Activated B cell treated with CpG ODN at 0.5 μM for 24 hours (primary cell): ENCODE measurements at regions not wholly inside any gene's neighbourhood (a gene's known extent, or its start where the extent isn't known, plus 50 kb on each side); places are given as distances from the start of the nearest gene placed in this dataset.
"Not testable (repeated sequence)": the region's sequence is repeated elsewhere in the genome, so short reads cannot be mapped to it uniquely, and the experiment has no call there.

Source experiments
- ATAC-seq: fragments of 200-7000 bp; cut with Tn5 transposase; one replicate; pipeline ENCODE4 v1.10.0; 2021; ENCODE audit warnings: low read depth, mild to moderate bottlenecking, moderate library complexity
- CTCF ChIA-PET: fragments of 350-600 bp; sonication (Branson Sonifier 250); formaldehyde crosslinking; loops from one replicate; lab custom pipeline; 2021; ENCODE audit warnings: antibody characterized with exemption; lab: Charles Lee
- POLR2A ChIA-PET: fragments of 350-600 bp; sonication (Branson Sonifier 250); formaldehyde crosslinking; loops from one replicate; lab custom pipeline; 2021; ENCODE audit warnings: antibody characterized with exemption; lab: Charles Lee
- DNase-seq: peaks from one replicate; pipeline ENCODE4 v3.0.0; 2022
- H3K27ac Mint-ChIP-seq: one replicate; pipeline ENCODE4 v1.8.0; 2020; ENCODE audit warnings: mixed read lengths
- H3K27me3 Mint-ChIP-seq: one replicate; pipeline ENCODE4 v1.8.0; 2021; ENCODE audit warnings: mixed read lengths
- H3K36me3 Mint-ChIP-seq: one replicate; pipeline ENCODE4 v1.8.0; 2021; ENCODE audit warnings: low read depth, mixed read lengths
- H3K4me1 Mint-ChIP-seq: one replicate; pipeline ENCODE4 v1.8.0; 2021; ENCODE audit warnings: mixed read lengths
- H3K4me3 Mint-ChIP-seq: one replicate; pipeline ENCODE4 v1.8.0; 2020; ENCODE audit warnings: mild to moderate bottlenecking, mixed read lengths
- H3K9me3 Mint-ChIP-seq: one replicate; pipeline ENCODE4 v1.8.0; 2020; ENCODE audit warnings: mixed read lengths
- intact Hi-C: fragments of 100-400 bp; cut with micrococcal nuclease; formaldehyde crosslinking; loops from one replicate; pipeline ENCODE4 v1.15.1; 2024

DNA sequence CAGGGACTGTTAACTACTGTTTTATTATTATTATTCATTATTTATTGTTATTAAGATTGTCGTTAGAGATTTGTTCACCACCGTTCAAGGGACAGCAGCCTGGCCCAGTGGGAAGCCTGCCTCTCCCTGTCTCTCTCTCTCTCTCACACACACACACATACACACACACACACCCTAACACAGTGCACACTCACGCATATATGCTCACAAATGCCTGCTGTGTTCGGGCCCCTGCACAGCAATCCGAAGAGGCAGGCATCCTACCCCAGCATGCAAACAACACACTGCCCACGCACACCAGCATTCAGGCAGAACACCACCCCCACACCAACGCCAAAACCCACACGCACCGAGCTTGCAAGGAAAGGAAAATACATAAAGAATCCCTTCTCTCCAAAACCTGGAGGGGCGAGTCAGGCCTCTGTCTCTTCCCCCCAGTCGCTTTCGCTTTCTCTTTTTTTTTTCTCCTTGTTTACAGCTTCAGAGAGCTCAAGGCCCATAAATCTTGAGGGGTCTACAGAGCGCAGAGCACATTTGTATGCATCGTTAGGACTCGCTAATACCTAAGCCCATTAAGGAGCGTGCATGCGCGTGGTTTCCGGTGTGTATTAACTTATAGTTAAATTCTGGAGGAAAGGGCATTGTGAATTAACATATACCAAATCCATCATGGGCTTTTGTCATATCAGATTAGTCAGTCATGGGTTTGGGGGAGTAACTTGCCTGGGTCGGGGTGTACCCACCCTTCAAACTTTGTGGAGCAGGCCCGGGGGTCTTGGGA is 464.6 kb upstream of the ZNG1F start:
- CTCF ChIA-PET, DNase-seq, H3K27ac Mint-ChIP-seq, ATAC-seq, H3K36me3 Mint-ChIP-seq, H3K4me3 Mint-ChIP-seq, POLR2A ChIA-PET, H3K27me3 Mint-ChIP-seq, intact Hi-C loops, H3K4me1 Mint-ChIP-seq, H3K9me3 Mint-ChIP-seq: not testable (repeated sequence)

- H3K36me3 Mint-ChIP-seq, H3K9me3 Mint-ChIP-seq, intact Hi-C loops, H3K4me3 Mint-ChIP-seq, CTCF ChIA-PET, H3K27ac Mint-ChIP-seq, POLR2A ChIA-PET, H3K27me3 Mint-ChIP-seq, ATAC-seq, H3K4me1 Mint-ChIP-seq, DNase-seq: not testable (repeated sequence)
Measured at GRCh38 chr9:41652800-41653199, 463.7 kb upstream of the ZNG1F start.

GRCh38 chr9:41652100-41652713 is 463.1 kb upstream of the ZNG1F start:
- H3K4me1 Mint-ChIP-seq, H3K9me3 Mint-ChIP-seq, DNase-seq, POLR2A ChIA-PET, H3K36me3 Mint-ChIP-seq, H3K27ac Mint-ChIP-seq, CTCF ChIA-PET, intact Hi-C loops, ATAC-seq, H3K27me3 Mint-ChIP-seq, H3K4me3 Mint-ChIP-seq: not testable (repeated sequence)

DNA sequence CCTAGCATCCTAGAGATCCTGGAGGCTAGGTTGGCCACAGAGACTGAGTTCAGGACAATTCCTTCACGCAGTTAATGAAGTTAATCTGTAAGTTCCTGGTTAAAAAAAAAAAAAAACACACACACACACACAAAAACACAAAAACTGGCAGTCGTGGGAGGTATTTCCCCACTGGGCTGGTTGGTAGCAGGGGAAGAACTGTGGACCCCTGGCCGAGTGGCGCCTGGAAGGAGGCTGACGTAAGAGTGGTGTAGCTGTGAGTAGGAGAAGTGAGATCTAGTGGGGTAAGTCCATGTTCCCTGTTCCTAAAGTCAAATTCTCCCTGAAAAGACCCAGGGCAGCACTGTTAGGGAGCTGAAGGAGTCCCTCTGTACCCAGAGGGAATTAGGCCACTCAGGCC is 461.0 kb upstream of the ZNG1F start:
- intact Hi-C loops, H3K27ac Mint-ChIP-seq, H3K36me3 Mint-ChIP-seq, DNase-seq, H3K4me3 Mint-ChIP-seq, H3K27me3 Mint-ChIP-seq, H3K4me1 Mint-ChIP-seq, ATAC-seq, CTCF ChIA-PET, POLR2A ChIA-PET, H3K9me3 Mint-ChIP-seq: not testable (repeated sequence)

DNA sequence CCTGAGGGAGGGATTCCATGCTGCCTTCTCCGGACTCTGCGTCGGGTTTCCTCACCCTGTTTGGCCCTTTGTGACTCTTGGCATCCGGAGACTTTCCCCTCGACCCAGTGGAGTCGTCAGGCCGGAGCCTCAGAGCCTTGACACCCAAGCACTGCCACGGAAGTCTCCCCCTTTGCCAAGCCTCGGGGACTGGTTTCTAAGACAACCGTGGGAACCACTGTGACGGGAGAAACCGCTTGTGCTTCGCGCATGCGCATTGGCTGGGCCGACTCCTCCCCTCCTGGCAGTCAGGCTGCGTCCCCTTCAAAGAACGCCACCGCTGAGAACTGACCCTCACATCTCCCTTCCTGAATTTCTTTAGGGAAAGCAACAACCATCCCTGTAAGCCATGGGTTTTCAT is 459.4 kb upstream of the ZNG1F start:
- H3K36me3 Mint-ChIP-seq, H3K4me3 Mint-ChIP-seq, H3K4me1 Mint-ChIP-seq, DNase-seq, H3K27ac Mint-ChIP-seq, intact Hi-C loops, H3K9me3 Mint-ChIP-seq, ATAC-seq, H3K27me3 Mint-ChIP-seq, POLR2A ChIA-PET, CTCF ChIA-PET: not testable (repeated sequence)

DNA sequence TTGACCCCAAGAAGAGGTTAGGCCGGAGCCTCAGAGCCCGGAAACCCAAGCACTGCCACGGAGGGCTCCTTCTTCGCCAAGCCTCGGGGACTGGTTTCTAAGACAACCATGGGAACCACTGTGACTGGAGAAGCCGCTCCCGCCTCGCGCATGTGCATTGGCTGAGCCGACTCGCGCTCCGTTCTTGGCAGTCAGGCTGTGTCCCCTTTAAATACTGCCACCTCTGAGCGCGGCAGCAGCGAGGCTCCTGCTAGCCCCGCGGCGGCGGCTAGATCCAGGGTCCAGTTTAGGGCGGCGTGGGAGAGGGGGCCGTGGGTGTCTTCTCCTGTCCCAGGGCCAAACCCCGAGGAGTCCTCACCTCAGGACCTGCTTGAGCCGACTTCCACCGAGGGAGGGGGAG is 457.1 kb upstream of the ZNG1F start:
- H3K36me3 Mint-ChIP-seq, H3K27ac Mint-ChIP-seq, H3K4me1 Mint-ChIP-seq, H3K9me3 Mint-ChIP-seq, H3K27me3 Mint-ChIP-seq, DNase-seq, H3K4me3 Mint-ChIP-seq, ATAC-seq, POLR2A ChIA-PET, intact Hi-C loops, CTCF ChIA-PET: not testable (repeated sequence)

DNA sequence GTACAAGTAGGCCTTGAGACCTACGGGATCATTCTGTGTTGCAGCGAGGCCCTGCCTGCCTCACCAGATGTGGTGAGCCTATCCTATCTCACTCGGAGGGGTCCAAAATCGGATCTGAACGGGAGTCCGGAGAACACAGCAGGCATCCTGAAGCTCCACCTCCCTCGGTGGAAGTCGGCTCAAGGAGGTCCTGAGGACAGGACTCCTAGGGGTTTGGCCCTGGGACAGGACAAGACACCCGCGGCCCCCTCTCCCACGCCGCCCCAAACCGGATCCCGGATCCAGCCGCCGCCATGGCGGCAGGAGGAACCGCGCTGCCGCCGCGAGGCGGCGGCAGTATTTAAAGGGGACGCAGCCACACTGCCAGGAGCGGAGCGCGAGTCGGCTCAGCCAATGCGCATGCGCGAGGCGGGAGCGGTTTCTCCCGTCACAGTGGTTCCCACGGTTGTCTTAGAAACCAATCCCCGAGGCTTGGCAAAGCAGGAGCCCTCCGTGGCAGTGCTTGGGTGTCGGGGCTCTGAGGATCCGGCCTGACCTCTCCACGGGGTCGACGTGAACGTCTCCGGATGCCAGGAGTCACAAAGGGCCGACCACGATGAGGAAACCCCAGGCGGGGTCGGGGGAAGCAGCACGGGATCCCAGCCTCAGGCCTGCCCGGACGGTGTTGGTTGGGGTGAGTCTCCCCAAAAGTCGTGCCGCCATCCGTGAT is 454.6 kb upstream of the ZNG1F start:
- intact Hi-C loops, CTCF ChIA-PET, H3K27ac Mint-ChIP-seq, POLR2A ChIA-PET, H3K9me3 Mint-ChIP-seq, H3K4me1 Mint-ChIP-seq, H3K27me3 Mint-ChIP-seq, H3K36me3 Mint-ChIP-seq: not testable (repeated sequence)
- DNase-seq: peak; percentile 24
- peak; percentile 47 for ATAC-seq
- peak overlapping the region; percentile 62 for H3K4me3 Mint-ChIP-seq

DNA sequence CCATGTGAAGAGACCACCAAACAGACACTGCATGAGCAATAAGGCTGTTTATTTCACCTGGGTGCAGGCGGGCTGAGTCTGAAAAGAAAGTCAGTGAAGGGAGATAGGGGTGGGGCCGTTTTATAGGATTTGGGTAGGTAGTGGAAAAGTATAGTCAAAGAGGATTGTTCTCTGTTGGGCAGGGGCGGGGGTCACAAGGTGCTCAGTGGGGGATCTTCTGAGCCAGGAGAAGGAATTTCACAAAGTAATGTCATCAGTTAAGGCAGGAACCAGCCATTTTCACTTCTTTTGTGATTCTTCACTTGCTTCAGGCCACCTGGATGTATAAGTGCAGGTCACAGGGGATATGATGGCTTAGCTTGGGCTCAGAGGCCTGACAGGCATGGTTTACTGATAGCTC is 444.6 kb upstream of the ZNG1F start:
- not testable (repeated sequence) for H3K36me3 Mint-ChIP-seq, H3K27ac Mint-ChIP-seq

DNA sequence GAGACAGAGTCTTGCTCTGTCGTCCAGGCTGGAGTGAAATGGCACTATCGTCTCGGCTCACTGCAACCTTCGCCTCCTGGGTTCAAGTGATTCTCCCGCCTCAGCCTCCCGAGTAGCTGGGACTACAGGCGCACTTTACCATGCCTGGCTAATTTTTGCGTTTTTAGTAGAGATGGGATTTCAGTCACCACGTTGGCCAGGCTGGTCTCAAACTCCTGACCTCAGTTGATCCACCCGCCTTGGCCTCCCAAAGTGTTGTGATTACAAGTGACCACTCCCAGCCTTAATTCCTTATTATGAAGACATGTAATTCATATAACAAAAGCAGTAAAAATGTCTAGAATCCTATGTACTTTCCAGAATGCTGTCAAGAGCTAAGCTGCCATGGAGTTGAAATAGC is 434.5 kb upstream of the ZNG1F start:
- H3K27ac Mint-ChIP-seq, H3K4me1 Mint-ChIP-seq, H3K36me3 Mint-ChIP-seq, intact Hi-C loops, H3K27me3 Mint-ChIP-seq, CTCF ChIA-PET, DNase-seq, H3K4me3 Mint-ChIP-seq, H3K9me3 Mint-ChIP-seq, ATAC-seq, POLR2A ChIA-PET: not testable (repeated sequence)

More for the DNA sequence above, 444.6 kb upstream of the ZNG1F start:
- CTCF ChIA-PET, intact Hi-C loops, H3K9me3 Mint-ChIP-seq, H3K4me3 Mint-ChIP-seq, H3K27me3 Mint-ChIP-seq, POLR2A ChIA-PET, ATAC-seq, H3K4me1 Mint-ChIP-seq, DNase-seq: not testable (repeated sequence)

GRCh38 chr9:41619254-41619653 is 430.1 kb upstream of the ZNG1F start:
- intact Hi-C loops, H3K4me1 Mint-ChIP-seq, CTCF ChIA-PET, H3K27me3 Mint-ChIP-seq, H3K36me3 Mint-ChIP-seq, H3K4me3 Mint-ChIP-seq, H3K27ac Mint-ChIP-seq, ATAC-seq, DNase-seq, H3K9me3 Mint-ChIP-seq, POLR2A ChIA-PET: not testable (repeated sequence)

DNA sequence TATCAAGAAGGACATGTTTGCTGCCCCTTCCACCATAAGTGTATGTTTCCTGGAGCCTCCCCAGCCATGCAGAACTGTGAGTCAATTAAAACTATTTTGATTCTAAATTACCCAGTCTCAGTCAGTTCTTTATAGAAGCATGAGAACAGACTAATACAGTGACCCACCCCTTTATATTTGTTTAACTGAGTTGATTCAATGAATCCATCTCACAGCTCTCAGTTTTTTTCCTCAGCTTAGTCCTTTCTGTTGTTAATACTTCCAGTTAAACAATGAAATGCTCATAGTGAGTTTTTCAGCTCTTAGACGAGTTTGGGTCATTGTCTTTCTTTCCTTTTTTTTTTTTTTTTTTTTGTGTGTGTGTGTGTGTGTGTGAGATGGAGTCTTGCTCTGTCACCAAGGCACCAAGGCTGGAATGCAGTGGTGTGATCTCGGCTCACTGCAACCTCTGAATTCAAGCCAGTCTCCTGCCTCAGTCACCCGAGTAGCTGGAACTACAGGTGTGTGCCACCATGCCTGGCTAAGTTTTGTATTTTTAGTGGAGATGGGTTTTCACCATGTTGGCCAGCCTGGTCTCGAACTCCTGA is 417.9 kb upstream of the ZNG1F start:
- CTCF ChIA-PET, H3K36me3 Mint-ChIP-seq, H3K9me3 Mint-ChIP-seq, H3K4me3 Mint-ChIP-seq, ATAC-seq, H3K27ac Mint-ChIP-seq, intact Hi-C loops, POLR2A ChIA-PET, H3K4me1 Mint-ChIP-seq, H3K27me3 Mint-ChIP-seq, DNase-seq: not testable (repeated sequence)

- H3K4me3 Mint-ChIP-seq, H3K4me1 Mint-ChIP-seq, CTCF ChIA-PET, DNase-seq, H3K36me3 Mint-ChIP-seq, H3K9me3 Mint-ChIP-seq, intact Hi-C loops, ATAC-seq, POLR2A ChIA-PET, H3K27ac Mint-ChIP-seq, H3K27me3 Mint-ChIP-seq: not testable (repeated sequence)
Measured at GRCh38 chr9:41565572-41565971, 376.5 kb upstream of the ZNG1F start.
